Right lobe of liver (tissue), 6 donors: ENCODE measurements at regions not wholly inside any gene's neighbourhood (a gene's known extent, or its start where the extent isn't known, plus 50 kb on each side); places are given as distances from the start of the nearest gene placed in this dataset.

ENCODE experiments used
- ATAC-seq, 4 donors: fragments of 200-7000 bp; cut with Tn5 transposase; one replicate each; pipeline ENCODE4 v1.9.1; 2020; ENCODE audit warnings: mild to moderate bottlenecking in 4 of 4, moderate library complexity in 4 of 4
- DNase-seq, 3 donors: peaks; one replicate each; pipeline ENCODE4 v3.0.0-alpha.2; 2020
- H3K27ac ChIP-seq, 3 donors: fragments of 200-600 bp; one replicate each; pipeline ENCODE4 v1.8.0; 2022
- H3K27me3 ChIP-seq, 2 donors: fragments of 200-600 bp; one replicate each; pipeline ENCODE4 v1.8.0; 2022
- H3K36me3 ChIP-seq, 4 donors: fragments of 200-600 bp; sonication (generic) in 1 of 4; one replicate each; pipeline versions ENCODE4 v1.5.1 to v1.8.0; 2017 to 2022; ENCODE audit warnings: control low read depth in 1 of 4
- H3K4me1 ChIP-seq, 4 donors: fragments of 200-600 bp; sonication (generic) in 1 of 4; one replicate each; pipeline versions ENCODE4 v1.5.1 to v1.8.0; 2017 to 2022; ENCODE audit warnings: control low read depth in 1 of 4
- H3K4me3 ChIP-seq, 3 donors: fragments of 200-600 bp; one replicate each; pipeline ENCODE4 v1.8.0; 2022
- H3K9me3 ChIP-seq, 4 donors: fragments of 200-600 bp; sonication (generic) in 1 of 4; one replicate each; pipeline versions ENCODE4 v1.5.1 to v1.8.0; 2017 to 2022; ENCODE audit warnings: control low read depth in 1 of 4
- POLR2A ChIP-seq: fragments of 450-650 bp; IDR thresholded peaks from one replicate; pipeline ENCODE4 v1.6.1; 2017; ENCODE audit warnings: antibody characterized with exemption, mild to moderate bottlenecking
- WGBS: methylation state at CpG from one replicate; pipeline ENCODE4 v1.1.6; 2018; ENCODE audit warnings: low coverage, low lambda C conversion rate; ENCODE audit not compliant: insufficient coverage; ENCODE audit errors: missing lambda C conversion rate; 5-methylcytosine and 5-hydroxymethylcytosine counted together
- intact Hi-C, 2 donors: fragments of 100-400 bp; cut with DNase I; formaldehyde crosslinking; loops; one replicate each; pipeline versions ENCODE4 v1.11.2 to v1.14.1; 2022
- TF ChIP-seq, protein P1 (sequence below), 4 donors: fragments of 200-600 bp in 3 of 4; fragments of 450-650 bp in 1 of 4; IDR thresholded peaks; one replicate each; pipeline versions ENCODE4 v1.5.1 to v1.8.0; 2016 to 2022; ENCODE audit warnings: antibody characterized with exemption in 4 of 4, mild to moderate bottlenecking in 2 of 4
- donor health status: DM: no; HTN: yes; CAD: no.
- donor health status: DM: no; HTN: no; CAD: no.
- donor health status: DM: no; HTN: no; CAD: no.
- donor health status: DM: no; HTN: yes; CAD: no.
- donor health status: DM: no; HTN: yes; CAD: no.

GRCh38 chr2:20537423-20538307, 90.8 kb downstream of the RHOB start:
- ATAC-seq (peak; percentile 2 to 58 (median 43)), DNase-seq (peak; percentile 35 to 86 (median 82))
- Histone ChIP-seq H3K4me3 (peak overlapping the region in 2 of 3 donors; percentile 17 to 20), H3K36me3 (no peaks in the 10 kb centered on the region), H3K27ac (peak overlapping the region; percentile 73 to 90 (median 87)), H3K9me3 (no peaks in the 10 kb centered on the region), H3K27me3 (no peaks in the 10 kb centered on the region), H3K4me1 (peaks cover 0 to 72% (median 30%) of the 10 kb centered on the region in 4 donors)
- intact Hi-C loops, result loop anchor here in 1 of 2 donors (10.0 kb wide), 1 partner anchor 63 kb away; no protein-coding TSS in a partner anchor
- WGBS, result 35% methylated on average over 14 of the region's 17 CpGs
- TF ChIP-seq, protein P1, sequence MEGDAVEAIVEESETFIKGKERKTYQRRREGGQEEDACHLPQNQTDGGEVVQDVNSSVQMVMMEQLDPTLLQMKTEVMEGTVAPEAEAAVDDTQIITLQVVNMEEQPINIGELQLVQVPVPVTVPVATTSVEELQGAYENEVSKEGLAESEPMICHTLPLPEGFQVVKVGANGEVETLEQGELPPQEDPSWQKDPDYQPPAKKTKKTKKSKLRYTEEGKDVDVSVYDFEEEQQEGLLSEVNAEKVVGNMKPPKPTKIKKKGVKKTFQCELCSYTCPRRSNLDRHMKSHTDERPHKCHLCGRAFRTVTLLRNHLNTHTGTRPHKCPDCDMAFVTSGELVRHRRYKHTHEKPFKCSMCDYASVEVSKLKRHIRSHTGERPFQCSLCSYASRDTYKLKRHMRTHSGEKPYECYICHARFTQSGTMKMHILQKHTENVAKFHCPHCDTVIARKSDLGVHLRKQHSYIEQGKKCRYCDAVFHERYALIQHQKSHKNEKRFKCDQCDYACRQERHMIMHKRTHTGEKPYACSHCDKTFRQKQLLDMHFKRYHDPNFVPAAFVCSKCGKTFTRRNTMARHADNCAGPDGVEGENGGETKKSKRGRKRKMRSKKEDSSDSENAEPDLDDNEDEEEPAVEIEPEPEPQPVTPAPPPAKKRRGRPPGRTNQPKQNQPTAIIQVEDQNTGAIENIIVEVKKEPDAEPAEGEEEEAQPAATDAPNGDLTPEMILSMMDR (IDR thresholded peaks at IDR 0.05), result no peak
- TF ChIP-seq POLR2A, result no peak

GRCh38 chr2:20538308-20539132, 91.6 kb downstream of the RHOB start:
- H3K4me3 ChIP-seq, result peak overlapping the region in 2 of 3 donors; percentile 15 to 24
- H3K9me3 ChIP-seq, result no peaks in the 10 kb centered on the region
- WGBS, result 27% methylated on average over 6 of the region's 8 CpGs
- TF ChIP-seq, protein P1 (IDR thresholded peaks at IDR 0.05), result no peak
- peak; percentile 70 for TF ChIP-seq POLR2A
- H3K27ac ChIP-seq, result peak overlapping the region; percentile 73 to 90 (median 87)
- H3K36me3 ChIP-seq, result no peaks in the 10 kb centered on the region
- ATAC-seq (peak; percentile 56 to 71 (median 64)), DNase-seq (peak; percentile 82 to 94 (median 92))
- no peaks in the 10 kb centered on the region for H3K27me3 ChIP-seq
- intact Hi-C loops, result loop anchor here in 1 of 2 donors (10.0 kb wide), 1 partner anchor 64 kb away; no protein-coding TSS in a partner anchor
- H3K4me1 ChIP-seq, result peaks cover 0 to 68% (median 30%) of the 10 kb centered on the region in 4 donors

DNA sequence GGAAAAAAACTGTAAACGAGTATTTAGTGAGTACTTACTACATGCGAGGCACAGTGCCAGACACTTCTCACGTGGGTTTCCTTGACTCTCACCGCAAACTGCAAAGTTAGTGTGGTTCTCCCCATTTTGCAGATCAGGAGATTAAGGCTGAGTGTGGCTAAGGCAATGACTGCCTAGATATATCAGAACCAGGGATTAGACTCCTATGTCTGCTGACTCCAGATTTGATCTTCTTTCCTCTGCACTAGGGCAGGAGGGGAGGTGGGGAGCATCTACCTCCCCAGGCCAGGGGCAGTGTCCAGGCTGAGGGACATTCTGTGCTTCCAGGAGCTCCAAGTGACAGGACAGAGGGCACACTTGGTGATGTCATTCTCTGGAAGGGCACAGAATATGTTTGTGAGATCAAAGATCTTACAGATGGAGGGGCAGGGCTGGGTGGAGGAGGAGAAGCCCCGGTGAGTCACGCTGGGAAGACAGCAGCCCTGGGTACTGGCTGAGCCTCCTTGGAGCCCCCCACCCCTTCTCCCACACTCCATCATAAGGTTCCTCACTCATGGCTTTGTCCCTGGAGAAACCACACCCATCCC, 92.4 kb downstream of the RHOB start:
- DNase-seq (peak; percentile 53 to 75 (median 72)), ATAC-seq (peak; percentile 11 to 42 (median 16))
- peak overlapping the region in 1 of 3 donors; percentile 18 for H3K4me3 ChIP-seq
- 36% methylated on average over 4 of the region's 6 CpGs for WGBS
- intact Hi-C loops, result loop anchor here in 1 of 2 donors (10.0 kb wide), 1 partner anchor 64 kb away; no protein-coding TSS in a partner anchor
- H3K36me3 ChIP-seq, result no peaks in the 10 kb centered on the region
- peaks cover 0 to 68% (median 28%) of the 10 kb centered on the region in 4 donors for H3K4me1 ChIP-seq
- TF ChIP-seq POLR2A, result no peak
- TF ChIP-seq, protein P1 (IDR thresholded peaks at IDR 0.05), result no peak
- H3K9me3 ChIP-seq, result no peaks in the 10 kb centered on the region
- no peaks in the 10 kb centered on the region for H3K27me3 ChIP-seq
- peak overlapping the region; percentile 73 to 90 (median 87) for H3K27ac ChIP-seq
